B cell (primary cell): ENCODE measurements at regions not wholly inside any gene's neighbourhood (a gene's known extent, or its start where the extent isn't known, plus 50 kb on each side); places are given as distances from the start of the nearest gene placed in this dataset.

Experiments
- ATAC-seq: fragments of 200-7000 bp; cut with Tn5 transposase; one replicate; pipeline ENCODE4 v1.10.0; 2021; ENCODE audit warnings: low read depth, mild to moderate bottlenecking, moderate number of reproducible peaks, moderate library complexity
- CTCF ChIA-PET: fragments of 350-600 bp; sonication (Branson Sonifier 250); formaldehyde crosslinking; loops from one replicate; lab custom pipeline; 2021; ENCODE audit warnings: antibody characterized with exemption, inconsistent platforms; lab: Charles Lee
- POLR2A ChIA-PET: fragments of 350-600 bp; sonication (Branson Sonifier 250); formaldehyde crosslinking; loops from one replicate; lab custom pipeline; 2021; ENCODE audit warnings: antibody characterized with exemption; lab: Charles Lee
- DNase-seq: peaks from one replicate; pipeline ENCODE4 v3.0.0; 2013
- H2AFZ ChIP-seq: 2 replicates; pipeline ENCODE4 v1.6.1; 2012; ENCODE audit warnings: mild to moderate bottlenecking, low read depth, low read length; ENCODE audit not compliant: insufficient read depth, poor library complexity, severe bottlenecking
- H3K27ac ChIP-seq, 2 donors: 1 replicate in 1 of 2; 2 replicates in 1 of 2; pipeline ENCODE4 v1.5.1; 2012 to 2013; ENCODE audit warnings: low read length in 2 of 2, mild to moderate bottlenecking in 2 of 2, moderate library complexity in 1 of 2
- H3K27me3 ChIP-seq, 4 experiments: fragments of 200-600 bp in 1 of 4; sonication (generic) in 1 of 4; replicated peaks in 1 of 4; 1 replicate in 2 of 4; 2 replicates in 2 of 4; pipeline versions ENCODE4 v1.6.1 to v1.7.0; 2013 to 2016; ENCODE audit warnings: low read length in 3 of 4, mild to moderate bottlenecking in 2 of 4, mixed read lengths in 1 of 4, moderate library complexity in 1 of 4; ENCODE audit not compliant: insufficient read depth in 4 of 4, control insufficient read depth in 3 of 4; ENCODE audit errors: control extremely low read depth in 1 of 4
- H3K36me3 ChIP-seq, 2 experiments: replicated peaks in 1 of 2; 1 replicate in 1 of 2; 2 replicates in 1 of 2; pipeline versions ENCODE4 v1.6.1 to v1.7.1; 2013; ENCODE audit warnings: low read length in 1 of 2; ENCODE audit not compliant: insufficient read depth in 2 of 2, control insufficient read depth in 1 of 2; ENCODE audit errors: control extremely low read depth in 1 of 2, extremely low read depth in 1 of 2
- H3K4me1 ChIP-seq, 2 donors: fragments of 200-600 bp in 1 of 2; sonication (generic) in 1 of 2; 1 replicate in 1 of 2; 2 replicates in 1 of 2; pipeline versions ENCODE4 v1.5.1 to v1.6.1; 2013 to 2017; ENCODE audit warnings: low read length in 2 of 2; ENCODE audit not compliant: control insufficient read depth in 2 of 2, insufficient read depth in 2 of 2
- H3K4me2 ChIP-seq: replicated peaks from 2 replicates; pipeline ENCODE3; 2012; ENCODE audit warnings: mild to moderate bottlenecking, low read depth, low read length; ENCODE audit not compliant: poor library complexity, severe bottlenecking
- H3K4me3 ChIP-seq, 5 experiments: fragments of 200-600 bp in 1 of 5; sonication (generic) in 1 of 5; 1 replicate in 3 of 5; 2 replicates in 2 of 5; pipeline versions ENCODE4 v1.5.1 to v1.7.0; 2011 to 2016; ENCODE audit warnings: low read length in 4 of 5, mild to moderate bottlenecking in 4 of 5, low read depth in 2 of 5, control low read depth in 1 of 5, moderate library complexity in 1 of 5; ENCODE audit not compliant: insufficient read depth in 1 of 5; ENCODE audit errors: control extremely low read depth in 1 of 5, extremely low read depth in 1 of 5
- H3K79me2 ChIP-seq: fragments of 200-600 bp; sonication (generic); one replicate; pipeline ENCODE4 v1.6.0; 2016; ENCODE audit warnings: low read length; ENCODE audit not compliant: control insufficient read depth, insufficient read depth
- H3K9ac ChIP-seq: fragments of 200-600 bp; sonication (generic); 2 replicates; pipeline ENCODE4 v1.6.1; 2017; ENCODE audit warnings: mild to moderate bottlenecking, low read length, moderate library complexity
- H3K9me3 ChIP-seq, 3 donors: one replicate each; pipeline versions ENCODE4 v1.6.1 to v1.7.1; 2013; ENCODE audit warnings: low read length in 2 of 3; ENCODE audit not compliant: control insufficient read depth in 2 of 3, insufficient read depth in 1 of 3; ENCODE audit errors: control extremely low read depth in 1 of 3
- H4K20me1 ChIP-seq: 2 replicates; pipeline ENCODE4 v1.6.0; 2012; ENCODE audit warnings: mild to moderate bottlenecking, low read length; ENCODE audit not compliant: insufficient read depth, control insufficient read depth, poor library complexity, severe bottlenecking
- H3K27ac Mint-ChIP-seq: one replicate; pipeline ENCODE4 v1.8.0; 2021; ENCODE audit warnings: mixed read lengths
- H3K27me3 Mint-ChIP-seq: one replicate; pipeline ENCODE4 v1.8.0; 2021; ENCODE audit warnings: mixed read lengths
- H3K4me1 Mint-ChIP-seq: one replicate; pipeline ENCODE4 v1.8.0; 2021; ENCODE audit warnings: mixed read lengths
- H3K4me3 Mint-ChIP-seq: one replicate; pipeline ENCODE4 v1.8.0; 2021; ENCODE audit warnings: mixed read lengths
- H3K9me3 Mint-ChIP-seq: one replicate; pipeline ENCODE4 v1.8.0; 2022; ENCODE audit warnings: mixed read lengths; ENCODE audit not compliant: insufficient read depth
- EZH2 ChIP-seq: IDR thresholded peaks from 2 replicates; pipeline ENCODE4 v1.6.1; 2012; ENCODE audit warnings: borderline replicate concordance, low read depth, mild to moderate bottlenecking, moderate library complexity, low read length; ENCODE audit not compliant: insufficient read depth, poor library complexity, severe bottlenecking
- WGBS: methylation state at CpG from one replicate; pipeline ENCODE4 v1.1.5; 2013; ENCODE audit warnings: missing lambda C conversion rate; ENCODE audit not compliant: insufficient coverage; 5-methylcytosine and 5-hydroxymethylcytosine counted together
- intact Hi-C: fragments of 100-400 bp; cut with micrococcal nuclease; formaldehyde crosslinking; loops from one replicate; pipeline ENCODE4 v1.10.0; 2022
- TF ChIP-seq, protein P1 (sequence below): fragments of 200-600 bp; IDR thresholded peaks from one replicate; pipeline ENCODE4 v1.8.0; 2022; ENCODE audit warnings: antibody characterized with exemption, mild to moderate bottlenecking

DNA sequence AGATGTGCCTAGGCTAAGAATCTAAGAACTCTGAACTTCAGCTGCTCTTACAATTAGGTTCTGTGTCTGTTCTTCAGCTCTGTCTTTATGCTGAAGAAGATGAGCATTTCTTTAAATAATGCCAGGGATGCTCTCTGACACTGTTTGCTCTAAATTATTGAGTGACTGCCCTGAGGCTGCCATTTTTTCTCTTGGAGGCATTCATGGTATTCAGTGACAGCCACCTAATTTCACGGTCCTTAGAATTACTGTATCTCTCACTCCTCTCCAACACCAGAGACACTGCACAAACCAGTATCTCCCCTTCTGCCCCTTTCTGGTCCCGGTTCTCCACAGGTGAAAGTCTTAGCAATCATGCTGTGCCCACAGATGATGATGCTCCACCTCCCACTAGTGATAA lies 123.6 kb upstream of the MPHOSPH6 start:
- Mint-ChIP-seq H3K9me3 (no peaks in the 10 kb centered on the region), H3K4me3 (no peak overlapping the region), H3K4me1 (no peaks in the 10 kb centered on the region), H3K27ac (no peak overlapping the region), H3K27me3 (peaks cover 8% of the 10 kb centered on the region)
- no peak for ATAC-seq
- intact Hi-C loops, result no loop called here
- Histone ChIP-seq H3K36me3 (no peaks in the 10 kb centered on the region), H3K4me3 (no peak overlapping the region), H4K20me1 (no peaks in the 10 kb centered on the region), H3K4me2 (no peak overlapping the region), H2AFZ (no peak overlapping the region), H3K4me1 (no peaks in the 10 kb centered on the region), H3K27ac (no peak overlapping the region), H3K9me3 (no peaks in the 10 kb centered on the region), H3K79me2 (no peaks in the 10 kb centered on the region), H3K9ac (no peak overlapping the region), H3K27me3 (peaks cover 0 to 3% (median 0%) of the 10 kb centered on the region in 4 experiments)
- ChIA-PET POLR2A (no interaction called here), CTCF (no interaction called here)
- 95% methylated on average over 2 of the region's 2 CpGs for WGBS
- DNase-seq, result no peak
- TF ChIP-seq, protein P1, sequence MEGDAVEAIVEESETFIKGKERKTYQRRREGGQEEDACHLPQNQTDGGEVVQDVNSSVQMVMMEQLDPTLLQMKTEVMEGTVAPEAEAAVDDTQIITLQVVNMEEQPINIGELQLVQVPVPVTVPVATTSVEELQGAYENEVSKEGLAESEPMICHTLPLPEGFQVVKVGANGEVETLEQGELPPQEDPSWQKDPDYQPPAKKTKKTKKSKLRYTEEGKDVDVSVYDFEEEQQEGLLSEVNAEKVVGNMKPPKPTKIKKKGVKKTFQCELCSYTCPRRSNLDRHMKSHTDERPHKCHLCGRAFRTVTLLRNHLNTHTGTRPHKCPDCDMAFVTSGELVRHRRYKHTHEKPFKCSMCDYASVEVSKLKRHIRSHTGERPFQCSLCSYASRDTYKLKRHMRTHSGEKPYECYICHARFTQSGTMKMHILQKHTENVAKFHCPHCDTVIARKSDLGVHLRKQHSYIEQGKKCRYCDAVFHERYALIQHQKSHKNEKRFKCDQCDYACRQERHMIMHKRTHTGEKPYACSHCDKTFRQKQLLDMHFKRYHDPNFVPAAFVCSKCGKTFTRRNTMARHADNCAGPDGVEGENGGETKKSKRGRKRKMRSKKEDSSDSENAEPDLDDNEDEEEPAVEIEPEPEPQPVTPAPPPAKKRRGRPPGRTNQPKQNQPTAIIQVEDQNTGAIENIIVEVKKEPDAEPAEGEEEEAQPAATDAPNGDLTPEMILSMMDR, result no peak
- TF ChIP-seq EZH2, result no peak

DNA sequence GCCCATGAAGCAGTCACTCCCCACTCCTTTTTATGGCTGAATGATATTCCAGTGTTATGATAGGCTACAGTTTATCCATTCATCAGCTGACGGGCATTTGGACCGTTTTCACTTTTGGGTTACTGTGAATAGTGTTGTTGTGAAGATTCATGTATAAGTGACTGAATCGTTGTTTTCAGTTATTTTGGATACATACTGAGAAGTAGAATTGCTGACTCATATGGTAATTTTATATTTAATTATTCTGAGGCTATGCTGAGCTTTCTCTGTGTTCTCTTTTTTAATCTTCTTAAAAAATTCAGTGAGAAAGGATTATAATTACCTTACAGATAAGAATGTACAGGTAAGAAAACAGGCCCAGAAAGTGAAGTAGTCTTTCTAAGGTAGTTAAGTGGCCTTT lies 117.9 kb upstream of the MPHOSPH6 start:
- Mint-ChIP-seq H3K4me3 (no peak overlapping the region), H3K27ac (no peak overlapping the region), H3K9me3 (no peaks in the 10 kb centered on the region), H3K27me3 (peaks cover 7% of the 10 kb centered on the region), H3K4me1 (no peaks in the 10 kb centered on the region)
- CTCF ChIA-PET, result no interaction called here
- Histone ChIP-seq H3K27me3 (peaks cover 0 to 3% (median 0%) of the 10 kb centered on the region in 4 experiments), H2AFZ (no peak overlapping the region), H3K4me1 (no peaks in the 10 kb centered on the region), H4K20me1 (no peaks in the 10 kb centered on the region), H3K79me2 (no peaks in the 10 kb centered on the region), H3K9me3 (no peaks in the 10 kb centered on the region), H3K4me3 (no peak overlapping the region), H3K36me3 (no peaks in the 10 kb centered on the region), H3K9ac (no peak overlapping the region), H3K4me2 (no peak overlapping the region), H3K27ac (no peak overlapping the region)
- POLR2A ChIA-PET, result no interaction called here
- intact Hi-C loops, result no loop called here
- WGBS, result no CpG with 5 or more reads among the region's 3 CpGs
- DNase-seq (no peak), ATAC-seq (no peak)
- TF ChIP-seq, protein P1, result no peak
- TF ChIP-seq EZH2, result no peak
